Kidney (tissue), 13 donors: ENCODE measurements at regions not wholly inside any gene's neighbourhood (a gene's known extent, or its start where the extent isn't known, plus 50 kb on each side); places are given as distances from the start of the nearest gene placed in this dataset.
A peak's percentile ranks its signal among the peaks of the same experiment; 100 is the strongest.

Experiments used
- DNase-seq, 5 donors: peaks; one replicate each; pipeline ENCODE4 v3.0.0-alpha.2; 2013 to 2020
- FAIRE-seq: peaks from 2 replicates; lab custom pipeline; 2012; peaks lifted over from hg19 to GRCh38; lab: Jason Lieb, UNC
- H3K27ac ChIP-seq, 2 donors: one replicate each; pipeline ENCODE4 v1.7.0; 2013; ENCODE audit warnings: low read depth in 2 of 2, low read length in 2 of 2, inconsistent platforms in 1 of 2
- H3K27me3 ChIP-seq: one replicate; pipeline ENCODE4 v1.7.1; 2013; ENCODE audit warnings: low read length, inconsistent platforms; ENCODE audit not compliant: control insufficient read depth, insufficient read depth
- H3K36me3 ChIP-seq, 3 donors: one replicate each; pipeline versions ENCODE4 v1.7.0 to v1.7.1; 2013; ENCODE audit warnings: low read length in 3 of 3, control low read depth in 1 of 3, inconsistent platforms in 1 of 3; ENCODE audit not compliant: insufficient read depth in 3 of 3, control insufficient read depth in 2 of 3
- H3K4me1 ChIP-seq, 3 donors: one replicate each; pipeline versions ENCODE4 v1.7.0 to v1.7.1; 2013; ENCODE audit warnings: low read length in 3 of 3, inconsistent platforms in 1 of 3, low read depth in 1 of 3; ENCODE audit not compliant: control insufficient read depth in 2 of 3, insufficient read depth in 2 of 3
- H3K4me3 ChIP-seq, 3 donors: one replicate each; pipeline versions ENCODE4 v1.7.0 to v1.8.1; 2013; ENCODE audit warnings: low read length in 3 of 3, control low read depth in 1 of 3, inconsistent platforms in 1 of 3
- H3K9ac ChIP-seq, 3 donors: one replicate each; pipeline versions ENCODE4 v1.7.0 to v1.7.1; 2013; ENCODE audit warnings: low read length in 3 of 3, control low read depth in 1 of 3, inconsistent platforms in 1 of 3
- H3K9me3 ChIP-seq, 3 donors: one replicate each; pipeline versions ENCODE4 v1.7.0 to v1.7.1; 2013; ENCODE audit warnings: low read length in 3 of 3, control low read depth in 1 of 3, inconsistent platforms in 1 of 3; ENCODE audit not compliant: control insufficient read depth in 2 of 3, insufficient read depth in 1 of 3
- intact Hi-C: fragments of 100-400 bp; cut with DNase I; formaldehyde crosslinking; loops from one replicate; pipeline ENCODE4 v1.11.1; 2022
- TF ChIP-seq, protein P1 (sequence below): IDR thresholded peaks from 3 replicates; pipeline ENCODE4 v1.5.1; 2012; ENCODE audit warnings: mild to moderate bottlenecking, moderate library complexity, borderline replicate concordance; ENCODE audit not compliant: insufficient read depth; ENCODE audit errors: extremely low read depth
- donor health status: control.
- donor health status: control.
- donor health status: control.
- donor health status: control.
- donor health status: control.
- donor health status: DM: yes; HTN: yes; CAD: no.
- donor health status: Normal renal cell carcinoma (clear cell type).

DNA sequence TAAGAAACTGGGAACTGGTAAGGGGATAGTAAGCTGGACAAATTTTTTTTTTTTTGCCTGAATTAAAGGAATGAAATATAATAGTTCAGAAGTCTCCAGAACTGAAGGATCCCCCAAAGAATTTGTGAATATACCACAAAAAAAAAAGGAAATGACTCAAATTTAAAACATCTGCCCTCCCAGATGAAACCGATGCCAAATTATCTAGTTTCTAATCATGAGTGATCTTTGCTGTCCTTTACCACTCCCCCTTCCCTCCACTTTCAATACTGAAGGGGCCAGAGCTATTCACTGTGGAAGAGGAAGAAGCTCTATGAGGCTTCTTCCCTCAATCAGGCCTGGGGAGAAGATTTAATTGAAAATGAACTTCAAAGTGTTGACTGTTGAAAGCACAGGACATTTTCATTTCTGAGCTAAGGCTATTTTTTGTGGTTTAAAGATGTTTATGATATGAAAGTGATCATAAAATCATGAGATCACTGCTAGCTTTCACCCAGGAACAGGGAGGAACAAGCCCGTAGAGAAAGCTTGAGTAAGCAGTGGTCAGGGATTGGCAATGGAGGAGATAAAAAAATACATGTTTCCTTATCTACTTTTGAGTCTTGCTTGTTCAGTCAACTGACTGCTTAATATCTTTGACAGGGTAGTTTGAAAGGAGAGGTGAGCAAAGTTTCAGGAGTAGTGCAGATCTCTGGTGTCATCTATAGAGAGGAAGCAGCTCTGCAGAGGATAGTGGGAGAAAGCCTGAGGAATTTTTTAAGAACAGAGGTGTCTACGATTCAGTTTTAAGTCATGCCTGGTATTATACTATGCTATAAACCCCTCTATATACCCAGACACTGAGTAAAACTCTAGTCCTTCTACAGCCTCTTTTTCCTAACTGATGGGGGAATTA, 409.5 kb upstream of the FIGN start:
- no peaks in the 10 kb centered on the region for H3K9me3 ChIP-seq
- no peaks in the 10 kb centered on the region for H3K4me1 ChIP-seq
- H3K27ac ChIP-seq, result no peak overlapping the region
- no peaks in the 10 kb centered on the region for H3K36me3 ChIP-seq
- TF ChIP-seq, protein P1, sequence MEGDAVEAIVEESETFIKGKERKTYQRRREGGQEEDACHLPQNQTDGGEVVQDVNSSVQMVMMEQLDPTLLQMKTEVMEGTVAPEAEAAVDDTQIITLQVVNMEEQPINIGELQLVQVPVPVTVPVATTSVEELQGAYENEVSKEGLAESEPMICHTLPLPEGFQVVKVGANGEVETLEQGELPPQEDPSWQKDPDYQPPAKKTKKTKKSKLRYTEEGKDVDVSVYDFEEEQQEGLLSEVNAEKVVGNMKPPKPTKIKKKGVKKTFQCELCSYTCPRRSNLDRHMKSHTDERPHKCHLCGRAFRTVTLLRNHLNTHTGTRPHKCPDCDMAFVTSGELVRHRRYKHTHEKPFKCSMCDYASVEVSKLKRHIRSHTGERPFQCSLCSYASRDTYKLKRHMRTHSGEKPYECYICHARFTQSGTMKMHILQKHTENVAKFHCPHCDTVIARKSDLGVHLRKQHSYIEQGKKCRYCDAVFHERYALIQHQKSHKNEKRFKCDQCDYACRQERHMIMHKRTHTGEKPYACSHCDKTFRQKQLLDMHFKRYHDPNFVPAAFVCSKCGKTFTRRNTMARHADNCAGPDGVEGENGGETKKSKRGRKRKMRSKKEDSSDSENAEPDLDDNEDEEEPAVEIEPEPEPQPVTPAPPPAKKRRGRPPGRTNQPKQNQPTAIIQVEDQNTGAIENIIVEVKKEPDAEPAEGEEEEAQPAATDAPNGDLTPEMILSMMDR, result no peak
- H3K4me3 ChIP-seq, result no peak overlapping the region
- no peak for DNase-seq
- intact Hi-C loops, result no loop called here
- no peak for FAIRE-seq
- H3K27me3 ChIP-seq, result no peaks in the 10 kb centered on the region
- H3K9ac ChIP-seq, result no peak overlapping the region

DNA sequence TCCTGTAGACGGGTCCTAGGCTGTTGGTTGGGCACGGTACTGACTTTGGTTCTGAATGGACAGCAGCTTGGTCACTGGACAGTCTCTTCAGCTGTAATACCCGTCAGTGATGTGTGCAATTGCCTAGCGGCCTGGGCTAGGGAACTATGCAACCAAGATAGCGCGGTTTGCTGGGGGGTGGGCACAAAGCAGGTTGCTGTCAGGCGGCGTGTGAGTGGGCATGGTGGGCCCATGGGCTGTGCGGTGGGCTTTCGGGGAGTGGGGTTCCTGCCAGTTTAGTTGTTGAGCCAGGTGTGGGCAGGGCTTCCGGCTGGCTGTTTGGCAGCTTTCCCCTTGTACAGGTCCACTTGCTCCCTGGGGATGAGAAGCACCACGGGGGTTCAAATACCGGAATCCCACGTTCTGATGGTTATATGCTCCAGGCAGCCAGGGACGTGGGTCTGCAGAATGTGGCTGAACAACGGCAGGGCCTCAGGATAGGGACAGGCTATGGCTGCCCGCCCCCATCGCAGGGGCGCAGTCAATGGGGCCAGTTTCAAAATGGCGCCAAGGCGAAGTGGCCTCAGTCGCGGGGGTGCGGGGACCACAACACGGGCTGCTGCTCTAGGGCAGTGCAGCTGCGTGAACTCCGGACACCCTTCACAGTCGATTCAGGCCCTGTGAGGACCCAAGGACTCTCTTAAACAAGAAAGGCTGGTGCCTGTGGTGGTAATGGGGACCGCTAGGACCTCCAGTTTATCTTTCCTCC, 407.5 kb upstream of the FIGN start:
- Histone ChIP-seq H3K27me3 (no peaks in the 10 kb centered on the region), H3K9ac (no peak overlapping the region), H3K4me3 (no peak overlapping the region), H3K27ac (no peak overlapping the region), H3K4me1 (no peaks in the 10 kb centered on the region), H3K36me3 (no peaks in the 10 kb centered on the region), H3K9me3 (no peaks in the 10 kb centered on the region)
- no peak for FAIRE-seq
- intact Hi-C loops, result no loop called here
- DNase-seq, result peak in 1 of 5 donors; percentile 27
- TF ChIP-seq, protein P1, result no peak

DNA sequence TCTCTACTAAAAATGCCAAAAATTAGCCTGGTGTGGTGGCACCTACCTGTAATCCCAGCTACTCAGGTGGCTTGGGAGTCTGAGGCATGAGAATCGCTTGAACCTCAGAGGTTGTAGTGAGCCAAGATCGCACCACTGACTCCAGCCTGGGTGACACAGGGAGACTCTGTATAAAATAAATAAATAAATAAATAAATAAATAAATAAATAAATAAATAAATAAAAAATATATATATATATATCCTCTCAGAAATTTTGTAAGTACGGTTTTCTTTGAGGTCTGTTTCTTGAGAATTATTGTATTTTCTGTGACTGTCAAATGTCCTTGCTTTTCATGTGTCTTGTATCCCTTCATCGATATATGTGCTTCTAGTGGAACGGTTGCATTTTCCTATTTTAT, 406.9 kb upstream of the FIGN start:
- Histone ChIP-seq H3K27me3 (no peaks in the 10 kb centered on the region), H3K9me3 (no peaks in the 10 kb centered on the region), H3K4me3 (no peak overlapping the region), H3K36me3 (no peaks in the 10 kb centered on the region), H3K27ac (no peak overlapping the region), H3K4me1 (no peaks in the 10 kb centered on the region), H3K9ac (no peak overlapping the region)
- DNase-seq (no peak), FAIRE-seq (no peak)
- intact Hi-C loops, result no loop called here
- TF ChIP-seq, protein P1, result no peak
